MM.1S (cell line): ENCODE measurements at regions not wholly inside any gene's neighbourhood (a gene's known extent, or its start where the extent isn't known, plus 50 kb on each side); places are given as distances from the start of the nearest gene placed in this dataset.

Experiments
- DNase-seq: peaks from one replicate; pipeline ENCODE4 v3.0.0-alpha.2; 2015
- H2AFZ ChIP-seq: fragments of 300-600 bp; sonication (generic); 2 replicates; pipeline ENCODE4 v1.6.0; 2016; ENCODE audit warnings: antibody characterized with exemption, low read length
- H3F3A ChIP-seq: fragments of 300-600 bp; sonication (generic); 2 replicates; pipeline ENCODE4 v1.6.1; 2016; ENCODE audit warnings: mild to moderate bottlenecking, antibody characterized with exemption, low read length, moderate library complexity, mixed read lengths; ENCODE audit not compliant: insufficient read depth
- H3K27ac ChIP-seq: fragments of 300-600 bp; sonication (generic); 2 replicates; pipeline ENCODE4 v1.5.1; 2016; ENCODE audit warnings: mild to moderate bottlenecking, low read length
- H3K27me3 ChIP-seq: fragments of 300-600 bp; sonication (generic); replicated peaks from 2 replicates; pipeline ENCODE4 v1.6.0; 2016; ENCODE audit warnings: low read length; ENCODE audit not compliant: insufficient read depth
- H3K36me3 ChIP-seq: fragments of 300-600 bp; sonication (generic); replicated peaks from 2 replicates; pipeline ENCODE4 v1.6.1; 2016; ENCODE audit warnings: mild to moderate bottlenecking, low read length, mixed read lengths; ENCODE audit not compliant: insufficient read depth
- H3K4me1 ChIP-seq: fragments of 300-600 bp; sonication (generic); 2 replicates; pipeline ENCODE4 v1.6.1; 2016; ENCODE audit warnings: low read length, mixed read lengths
- H3K4me2 ChIP-seq: fragments of 300-600 bp; sonication (generic); 2 replicates; pipeline ENCODE4 v1.6.0; 2016; ENCODE audit warnings: low read depth, low read length
- H3K4me3 ChIP-seq: fragments of 300-600 bp; sonication (generic); 2 replicates; pipeline ENCODE4 v1.5.1; 2016; ENCODE audit warnings: low read length, mixed read lengths
- H3K79me2 ChIP-seq: fragments of 300-600 bp; sonication (generic); 2 replicates; pipeline ENCODE4 v1.6.1; 2016; ENCODE audit warnings: mixed run types, low read length, mixed read lengths
- H3K9ac ChIP-seq: fragments of 300-600 bp; sonication (generic); 2 replicates; pipeline ENCODE4 v1.6.1; 2016; ENCODE audit warnings: low read length, mixed read lengths
- H3K9me2 ChIP-seq: fragments of 300-600 bp; sonication (generic); replicated peaks from 2 replicates; pipeline ENCODE4 v1.6.1; 2016; ENCODE audit warnings: mild to moderate bottlenecking, low read length, mixed read lengths; ENCODE audit not compliant: insufficient read depth
- H3K9me3 ChIP-seq: fragments of 300-600 bp; sonication (generic); replicated peaks from 2 replicates; pipeline ENCODE4 v1.6.1; 2016; ENCODE audit warnings: mild to moderate bottlenecking, low read length, mixed read lengths; ENCODE audit not compliant: insufficient read depth
- H4K20me1 ChIP-seq: fragments of 300-600 bp; sonication (generic); 2 replicates; pipeline ENCODE4 v1.6.1; 2016; ENCODE audit warnings: mild to moderate bottlenecking, low read length, moderate library complexity, mixed read lengths; ENCODE audit not compliant: insufficient read depth
- EZH2 ChIP-seq: fragments of 300-600 bp; sonication (generic); optimal IDR thresholded peaks from 2 replicates; pipeline ENCODE3; 2017; ENCODE audit warnings: low read depth, mild to moderate bottlenecking, antibody characterized with exemption, low read length, mixed read lengths
- EZH2phosphoT487 ChIP-seq: fragments of 300-600 bp; sonication (generic); IDR thresholded peaks from 2 replicates; pipeline ENCODE4 v1.6.1; 2018; ENCODE audit warnings: antibody characterized with exemption, low read length
- TF ChIP-seq, protein P1 (sequence below): fragments of 300-600 bp; sonication (generic); IDR thresholded peaks from 2 replicates; pipeline ENCODE4 v1.5.1; 2016; ENCODE audit warnings: antibody characterized with exemption, low read length, mixed read lengths

- no peaks in the 10 kb centered on the region for H3K36me3 ChIP-seq
- no peak overlapping the region for H3K9ac ChIP-seq
- H3F3A ChIP-seq: no peaks in the 10 kb centered on the region
- no peaks in the 10 kb centered on the region for H3K4me1 ChIP-seq
- no peak for DNase-seq
- H2AFZ ChIP-seq: no peak overlapping the region
- H3K9me3 ChIP-seq: no peaks in the 10 kb centered on the region
- no peaks in the 10 kb centered on the region for H4K20me1 ChIP-seq
- no peaks in the 10 kb centered on the region for H3K9me2 ChIP-seq
- no peak for TF ChIP-seq EZH2
- TF ChIP-seq, protein P1, sequence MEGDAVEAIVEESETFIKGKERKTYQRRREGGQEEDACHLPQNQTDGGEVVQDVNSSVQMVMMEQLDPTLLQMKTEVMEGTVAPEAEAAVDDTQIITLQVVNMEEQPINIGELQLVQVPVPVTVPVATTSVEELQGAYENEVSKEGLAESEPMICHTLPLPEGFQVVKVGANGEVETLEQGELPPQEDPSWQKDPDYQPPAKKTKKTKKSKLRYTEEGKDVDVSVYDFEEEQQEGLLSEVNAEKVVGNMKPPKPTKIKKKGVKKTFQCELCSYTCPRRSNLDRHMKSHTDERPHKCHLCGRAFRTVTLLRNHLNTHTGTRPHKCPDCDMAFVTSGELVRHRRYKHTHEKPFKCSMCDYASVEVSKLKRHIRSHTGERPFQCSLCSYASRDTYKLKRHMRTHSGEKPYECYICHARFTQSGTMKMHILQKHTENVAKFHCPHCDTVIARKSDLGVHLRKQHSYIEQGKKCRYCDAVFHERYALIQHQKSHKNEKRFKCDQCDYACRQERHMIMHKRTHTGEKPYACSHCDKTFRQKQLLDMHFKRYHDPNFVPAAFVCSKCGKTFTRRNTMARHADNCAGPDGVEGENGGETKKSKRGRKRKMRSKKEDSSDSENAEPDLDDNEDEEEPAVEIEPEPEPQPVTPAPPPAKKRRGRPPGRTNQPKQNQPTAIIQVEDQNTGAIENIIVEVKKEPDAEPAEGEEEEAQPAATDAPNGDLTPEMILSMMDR: no peak
- no peak for TF ChIP-seq EZH2phosphoT487
- no peaks in the 10 kb centered on the region for H3K27me3 ChIP-seq
- H3K79me2 ChIP-seq: no peaks in the 10 kb centered on the region
- no peak overlapping the region for H3K4me3 ChIP-seq
- H3K4me2 ChIP-seq: no peak overlapping the region
- no peak overlapping the region for H3K27ac ChIP-seq
Observed at GRCh38 chr7:96495751-96496216, 173.9 kb upstream of the SLC25A13 start.

GRCh38 chr7:96486681-96487080, 164.8 kb upstream of the SLC25A13 start:
- DNase-seq: no peak
- Histone ChIP-seq H3F3A (no peaks in the 10 kb centered on the region), H3K9me2 (no peaks in the 10 kb centered on the region), H3K27ac (no peak overlapping the region), H4K20me1 (no peaks in the 10 kb centered on the region), H3K9ac (no peak overlapping the region), H3K4me1 (peaks cover 8% of the 10 kb centered on the region), H3K9me3 (no peaks in the 10 kb centered on the region), H2AFZ (no peak overlapping the region), H3K4me3 (no peak overlapping the region), H3K4me2 (no peak overlapping the region), H3K79me2 (no peaks in the 10 kb centered on the region), H3K27me3 (no peaks in the 10 kb centered on the region), H3K36me3 (no peaks in the 10 kb centered on the region)
- TF ChIP-seq EZH2: no peak
- no peak for TF ChIP-seq EZH2phosphoT487
- TF ChIP-seq, protein P1: no peak

DNA sequence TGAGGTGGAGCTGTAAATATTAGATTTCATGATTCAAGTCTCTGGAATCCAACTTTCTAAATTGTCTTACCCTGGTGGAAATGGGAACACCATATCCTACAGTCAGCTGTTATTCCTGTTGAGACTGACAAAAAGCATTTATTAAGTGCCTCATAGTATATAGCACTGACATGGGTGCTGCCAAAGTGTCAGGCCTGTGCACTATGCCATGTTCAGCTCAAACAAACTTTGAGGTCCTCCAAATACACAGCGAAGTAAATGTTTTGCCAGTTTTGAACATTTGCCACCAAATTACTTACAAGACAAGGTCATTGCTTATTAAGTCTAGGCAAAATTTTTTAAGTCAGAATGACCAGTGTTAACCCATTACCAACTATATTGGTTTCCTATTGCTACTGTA, 162.9 kb upstream of the SLC25A13 start:
- TF ChIP-seq EZH2phosphoT487 (no peak), EZH2 (no peak)
- TF ChIP-seq, protein P1: no peak
- no peak overlapping the region for H3K27ac ChIP-seq
- peaks cover 8% of the 10 kb centered on the region for H3K4me1 ChIP-seq
- DNase-seq: no peak
- H3F3A ChIP-seq: no peaks in the 10 kb centered on the region
- H4K20me1 ChIP-seq: no peaks in the 10 kb centered on the region
- H3K9me2 ChIP-seq: no peaks in the 10 kb centered on the region
- no peaks in the 10 kb centered on the region for H3K9me3 ChIP-seq
- H3K79me2 ChIP-seq: no peaks in the 10 kb centered on the region
- H3K36me3 ChIP-seq: no peaks in the 10 kb centered on the region
- no peak overlapping the region for H3K4me2 ChIP-seq
- no peak overlapping the region for H3K9ac ChIP-seq
- H3K4me3 ChIP-seq: no peak overlapping the region
- H3K27me3 ChIP-seq: no peaks in the 10 kb centered on the region
- no peak overlapping the region for H2AFZ ChIP-seq
